ENCODE measurements at regions not wholly inside any gene's neighbourhood (a gene's known extent, or its start where the extent isn't known, plus 50 kb on each side); places are given as distances from the start of the nearest gene placed in this dataset.
"Not testable (repeated sequence)": the region's sequence is repeated elsewhere in the genome, so short reads cannot be mapped to it uniquely, and the experiment has no call there.

- in situ Hi-C loops (cut with MboI; ENCODE audit: low sequenced_read_pairs), result no loop called here
Observed at GRCh38 chr3:158026236-158026635, 80.0 kb downstream of the SHOX2 start.

DNA sequence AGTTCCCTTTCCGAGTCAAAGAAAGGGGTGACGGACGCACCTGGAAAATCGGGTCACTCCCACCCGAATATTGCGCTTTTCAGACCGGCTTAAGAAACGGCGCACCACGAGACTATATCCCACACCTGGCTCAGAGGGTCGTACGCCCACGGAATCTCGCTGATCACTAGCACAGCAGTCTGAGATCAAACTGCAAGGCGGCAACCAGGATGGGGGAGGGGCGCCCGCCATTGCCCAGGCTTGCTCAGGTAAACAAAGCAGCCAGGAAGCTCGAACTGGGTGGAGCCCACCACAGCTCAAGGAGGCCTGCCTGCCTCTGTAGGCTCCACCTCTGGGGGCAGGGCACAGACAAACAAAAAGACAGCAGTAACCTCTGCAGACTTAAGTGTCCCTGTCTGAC lies 86.3 kb downstream of the SHOX2 start:
- in situ Hi-C loops (cut with MboI; ENCODE audit: low sequenced_read_pairs), result not testable (repeated sequence)

DNA sequence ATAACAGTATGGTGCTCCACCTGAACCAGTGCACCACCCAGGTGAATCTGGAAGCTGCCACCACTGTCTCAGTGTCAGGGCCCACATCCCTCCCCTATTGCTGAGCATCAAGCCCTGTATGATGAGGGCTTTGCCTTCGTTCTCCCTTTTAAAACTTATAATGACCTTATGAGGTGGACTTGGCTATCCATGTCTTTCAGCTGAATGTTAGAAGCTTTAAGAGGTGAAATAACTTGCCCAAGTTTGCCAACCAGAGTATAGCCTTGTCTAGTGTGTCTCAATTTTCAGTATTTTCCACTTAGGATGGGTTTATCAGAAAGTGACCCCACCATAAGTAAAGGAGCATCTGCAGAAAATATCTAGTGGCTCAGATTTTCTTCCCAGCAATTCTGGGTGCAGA lies 87.8 kb downstream of the SHOX2 start:
- in situ Hi-C loops (cut with MboI; ENCODE audit: low sequenced_read_pairs), result no loop called here

DNA sequence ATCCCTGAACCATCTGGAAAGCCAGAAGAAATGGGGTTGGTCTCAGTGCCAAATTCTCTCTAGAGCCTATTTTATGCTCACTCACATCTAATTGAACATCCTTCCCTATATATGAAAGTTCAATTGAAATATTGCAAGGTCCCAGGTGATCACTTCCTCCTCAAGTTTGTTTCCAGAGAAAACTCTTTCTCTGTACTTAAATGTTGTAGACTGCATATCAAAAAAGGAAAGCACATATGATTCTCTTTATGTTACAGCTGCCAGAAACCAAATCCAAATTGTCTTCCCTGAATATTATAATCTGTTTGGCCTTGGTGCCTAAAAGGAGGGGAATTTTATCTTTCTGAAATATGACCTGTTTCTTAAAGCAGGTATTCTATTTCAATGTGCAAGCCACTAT lies 93.3 kb downstream of the SHOX2 start:
- in situ Hi-C loops (cut with MboI; ENCODE audit: low sequenced_read_pairs), result no loop called here

DNA sequence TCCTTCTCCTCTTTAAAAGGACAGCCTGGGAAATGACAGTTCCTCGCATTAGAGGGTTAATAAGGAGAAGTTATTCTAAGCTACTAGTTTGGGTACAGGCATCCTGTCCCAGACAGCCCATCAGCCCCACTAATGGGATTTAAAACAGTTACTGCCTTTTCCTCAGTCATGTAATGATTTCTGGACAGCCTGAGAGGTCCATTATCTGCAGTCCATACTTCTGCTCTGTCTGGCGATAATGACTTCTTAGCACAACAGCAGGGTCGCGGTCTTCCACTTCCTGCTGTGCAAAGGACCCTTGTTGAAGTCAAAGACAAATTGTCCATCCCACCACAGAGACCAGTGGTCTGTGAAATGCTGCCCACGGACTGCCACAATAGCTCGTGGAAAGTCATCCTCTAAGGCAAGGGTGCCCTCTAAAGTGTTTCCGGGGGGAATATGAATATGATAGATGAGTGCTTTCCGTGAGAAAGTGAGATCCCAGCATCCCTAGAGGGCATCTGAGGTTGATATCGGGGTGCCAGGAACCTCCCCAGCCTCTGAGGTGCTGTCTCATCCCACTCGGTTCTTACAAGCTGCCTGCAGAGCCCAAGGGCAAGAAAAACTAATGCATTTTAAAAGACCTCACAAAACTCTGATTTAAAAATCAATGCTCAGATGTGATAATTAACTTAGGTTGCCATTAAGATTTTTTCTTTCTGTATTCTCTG lies 100.7 kb downstream of the SHOX2 start:
- in situ Hi-C loops (cut with MboI; ENCODE audit: low sequenced_read_pairs), result no loop called here

DNA sequence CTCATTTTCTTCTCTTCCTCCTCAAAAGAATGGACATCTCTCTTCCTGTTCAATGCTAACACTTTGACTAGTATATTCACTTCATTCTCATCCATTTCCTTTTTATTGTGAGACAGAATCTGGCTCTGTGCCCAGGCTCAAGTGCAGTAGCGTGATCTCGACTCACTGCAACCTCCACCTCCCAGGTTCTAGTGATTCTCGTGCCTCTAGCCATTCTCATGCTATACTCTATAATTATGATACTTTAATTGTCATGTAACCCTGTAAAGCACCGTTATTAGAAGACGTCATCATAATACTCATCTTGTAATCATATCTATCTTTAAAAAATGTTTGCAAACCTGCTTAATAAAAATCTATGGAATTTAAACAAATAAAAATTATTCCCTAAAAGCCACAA lies 107.0 kb downstream of the SHOX2 start:
- in situ Hi-C loops (cut with MboI; ENCODE audit: low sequenced_read_pairs), result no loop called here

DNA sequence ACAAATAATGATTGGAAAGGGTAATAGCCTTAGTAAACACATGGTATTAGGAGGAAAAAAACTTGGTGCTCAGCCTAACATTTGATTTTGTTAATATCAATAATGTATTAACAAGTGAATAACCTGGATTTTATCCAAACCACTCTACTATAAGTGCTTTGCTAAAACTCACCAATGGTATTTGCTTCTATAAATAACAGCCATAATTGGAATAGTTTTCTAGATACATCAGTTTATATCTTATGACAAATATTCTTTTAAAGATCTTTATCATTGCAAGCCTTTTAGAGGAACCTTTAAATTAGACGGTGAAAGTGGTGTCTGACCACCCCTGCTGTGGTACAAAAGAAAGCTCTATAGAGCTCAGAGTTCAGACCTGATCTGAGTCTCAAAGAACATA lies 123.9 kb downstream of the SHOX2 start:
- in situ Hi-C loops (cut with MboI; ENCODE audit: low sequenced_read_pairs), result no loop called here

- in situ Hi-C loops (cut with MboI; ENCODE audit: low sequenced_read_pairs), result no loop called here
Observed at GRCh38 chr3:157981819-157982218, 124.4 kb downstream of the SHOX2 start.

- in situ Hi-C loops (cut with MboI; ENCODE audit: low sequenced_read_pairs), result no loop called here
Observed at GRCh38 chr3:157979022-157979421, 127.2 kb downstream of the SHOX2 start.

DNA sequence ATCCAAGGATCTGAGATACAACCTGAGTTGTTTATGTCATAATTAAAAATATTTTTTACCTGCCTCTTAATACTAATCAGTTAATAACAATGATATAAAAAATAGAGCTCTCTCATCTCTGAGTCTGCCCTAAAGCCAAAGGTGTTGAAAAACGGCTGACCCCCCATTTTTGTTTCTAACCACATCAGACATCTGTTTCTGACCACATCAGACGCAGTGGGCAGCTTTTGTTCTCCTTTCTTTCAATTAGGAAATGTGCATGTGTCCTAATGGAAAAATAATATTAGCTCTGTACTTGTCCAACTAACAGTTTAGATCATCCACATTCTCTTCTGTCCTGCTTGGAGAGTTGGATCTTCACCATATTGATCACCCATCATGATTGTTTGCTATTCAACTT lies 144.6 kb downstream of the SHOX2 start:
- in situ Hi-C loops (cut with MboI; ENCODE audit: low sequenced_read_pairs), result no loop called here

DNA sequence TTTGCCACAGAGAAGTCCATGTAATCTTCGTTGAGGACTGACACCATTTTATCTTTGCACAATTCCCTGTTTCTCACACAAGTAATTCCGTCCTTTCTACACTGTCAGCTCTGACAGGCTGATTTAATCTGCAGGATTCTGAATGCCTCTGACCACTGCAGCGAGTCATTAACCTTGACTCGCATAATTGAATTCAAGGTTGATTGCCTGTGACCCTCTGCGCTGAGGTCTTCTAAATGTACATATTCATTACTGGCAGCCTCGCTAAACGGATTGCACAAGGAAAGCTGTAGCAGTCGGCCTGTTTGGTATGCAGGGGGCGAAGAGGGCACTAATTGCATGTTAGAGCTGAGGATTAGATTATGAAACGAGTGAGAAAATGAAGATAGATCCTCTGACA lies 147.8 kb downstream of the SHOX2 start:
- in situ Hi-C loops (cut with MboI; ENCODE audit: low sequenced_read_pairs), result no loop called here

DNA sequence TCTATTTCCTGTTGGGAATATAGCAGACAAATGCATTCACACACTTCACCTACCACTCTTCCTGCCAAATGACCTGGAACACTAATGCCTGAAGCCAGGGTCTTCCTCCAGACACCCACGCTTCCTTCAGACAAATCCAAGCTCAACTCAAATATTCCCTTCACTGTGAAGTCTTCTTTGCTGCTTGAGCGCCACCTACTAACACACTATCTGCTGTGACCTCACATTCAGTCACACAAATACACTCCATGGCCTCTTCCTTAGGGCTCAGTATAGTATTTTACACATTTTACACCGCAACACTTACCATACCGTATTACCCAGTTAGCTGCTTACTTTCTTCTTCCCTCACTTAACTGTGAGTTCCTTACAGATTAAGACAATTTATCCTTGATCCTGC lies 149.4 kb downstream of the SHOX2 start:
- in situ Hi-C loops (cut with MboI; ENCODE audit: low sequenced_read_pairs), result no loop called here

DNA sequence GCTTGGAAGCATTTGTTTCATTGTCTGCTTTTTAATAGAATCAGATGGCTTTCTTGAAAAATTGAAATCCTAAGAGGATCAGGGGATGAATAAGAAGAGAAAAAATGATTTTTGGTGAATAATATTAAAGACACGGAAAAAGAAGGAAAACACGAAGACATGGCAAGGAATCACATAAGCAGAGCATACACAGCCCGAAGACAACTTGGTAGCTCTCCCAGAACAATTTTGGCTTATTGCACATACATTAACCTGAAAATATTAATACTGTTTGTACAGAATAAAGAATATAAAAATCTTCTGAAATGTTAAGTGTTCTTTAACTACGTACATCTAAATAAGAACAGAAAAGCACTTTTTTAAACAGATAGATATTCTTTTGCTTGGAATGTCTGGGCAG lies 150.0 kb downstream of the SHOX2 start:
- in situ Hi-C loops (cut with MboI; ENCODE audit: low sequenced_read_pairs), result no loop called here

- in situ Hi-C loops (cut with MboI; ENCODE audit: low sequenced_read_pairs), result no loop called here
Observed at GRCh38 chr3:157953565-157953964, 152.7 kb downstream of the SHOX2 start.

DNA sequence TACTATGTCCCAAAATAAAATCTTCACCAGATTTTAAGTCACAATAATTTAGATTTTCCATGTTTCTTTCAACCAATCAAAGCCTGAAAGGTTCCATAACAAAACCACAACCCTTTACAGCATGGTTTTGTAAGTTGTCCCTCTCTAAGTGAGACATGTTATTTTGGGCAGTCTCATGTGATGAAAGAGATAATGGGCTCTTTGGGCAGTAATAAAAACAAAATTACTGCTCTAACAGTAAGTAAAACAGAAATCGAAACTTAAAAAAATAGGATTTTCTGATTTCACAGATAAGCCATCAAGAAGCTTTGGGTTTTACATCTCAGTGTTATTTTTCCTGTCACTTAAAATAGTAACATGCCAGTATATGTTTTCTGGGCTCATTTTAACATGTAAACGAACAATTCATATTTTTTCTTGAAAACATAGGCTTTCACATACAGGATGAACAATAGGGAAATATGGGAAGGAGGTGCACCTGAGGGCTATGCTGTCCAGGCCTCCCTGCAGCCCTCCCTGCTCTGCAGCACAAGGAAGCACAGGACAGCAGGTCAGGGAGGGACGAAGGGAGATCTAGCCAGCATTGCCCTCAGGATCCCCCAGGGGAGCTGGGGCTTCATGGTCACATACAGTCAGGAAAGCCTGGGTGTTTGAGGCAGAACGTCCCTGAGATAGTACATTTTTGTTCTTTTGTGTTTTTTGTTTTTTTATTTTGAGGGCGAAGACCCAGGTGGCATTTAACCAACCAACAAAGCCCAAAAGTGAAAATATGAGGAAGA lies 157.4 kb downstream of the SHOX2 start:
- in situ Hi-C loops (cut with MboI; ENCODE audit: low sequenced_read_pairs), result no loop called here

GRCh38 chr3:157939166-157939565 lies 167.1 kb downstream of the SHOX2 start:
- in situ Hi-C loops (cut with MboI; ENCODE audit: low sequenced_read_pairs), result no loop called here

DNA sequence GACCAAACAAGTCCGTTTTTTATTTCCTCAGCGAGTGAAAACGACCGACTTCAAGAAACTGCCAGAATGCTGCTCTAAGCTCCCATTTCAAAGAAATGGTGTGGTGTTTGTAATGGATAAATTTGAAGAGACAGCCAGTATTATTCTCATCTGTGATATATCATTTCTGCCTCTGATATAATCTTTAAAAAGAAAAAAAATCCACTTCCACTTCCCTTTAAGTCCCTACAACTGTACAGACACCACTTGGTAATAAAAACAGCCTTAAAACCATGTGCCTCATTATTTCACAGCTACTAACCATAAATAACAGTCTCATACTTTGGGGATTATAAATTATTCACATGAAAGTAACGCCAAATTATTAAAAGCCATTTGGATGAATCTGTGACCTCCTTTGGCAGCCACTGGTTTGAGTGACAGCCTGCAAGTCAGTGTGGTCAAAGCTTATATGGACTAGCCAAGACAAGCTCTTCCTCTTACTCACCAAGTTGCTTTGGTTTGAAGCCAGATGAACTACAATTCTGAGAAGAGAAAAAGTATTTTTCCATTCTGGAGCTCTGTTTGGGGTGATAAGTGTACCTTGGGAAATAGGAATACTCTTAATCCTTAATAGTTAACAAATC lies 168.0 kb downstream of the SHOX2 start:
- in situ Hi-C loops (cut with MboI; ENCODE audit: low sequenced_read_pairs), result no loop called here

- in situ Hi-C loops (cut with MboI; ENCODE audit: low sequenced_read_pairs), result no loop called here
Observed at GRCh38 chr3:157931517-157931916, 174.7 kb downstream of the SHOX2 start.

DNA sequence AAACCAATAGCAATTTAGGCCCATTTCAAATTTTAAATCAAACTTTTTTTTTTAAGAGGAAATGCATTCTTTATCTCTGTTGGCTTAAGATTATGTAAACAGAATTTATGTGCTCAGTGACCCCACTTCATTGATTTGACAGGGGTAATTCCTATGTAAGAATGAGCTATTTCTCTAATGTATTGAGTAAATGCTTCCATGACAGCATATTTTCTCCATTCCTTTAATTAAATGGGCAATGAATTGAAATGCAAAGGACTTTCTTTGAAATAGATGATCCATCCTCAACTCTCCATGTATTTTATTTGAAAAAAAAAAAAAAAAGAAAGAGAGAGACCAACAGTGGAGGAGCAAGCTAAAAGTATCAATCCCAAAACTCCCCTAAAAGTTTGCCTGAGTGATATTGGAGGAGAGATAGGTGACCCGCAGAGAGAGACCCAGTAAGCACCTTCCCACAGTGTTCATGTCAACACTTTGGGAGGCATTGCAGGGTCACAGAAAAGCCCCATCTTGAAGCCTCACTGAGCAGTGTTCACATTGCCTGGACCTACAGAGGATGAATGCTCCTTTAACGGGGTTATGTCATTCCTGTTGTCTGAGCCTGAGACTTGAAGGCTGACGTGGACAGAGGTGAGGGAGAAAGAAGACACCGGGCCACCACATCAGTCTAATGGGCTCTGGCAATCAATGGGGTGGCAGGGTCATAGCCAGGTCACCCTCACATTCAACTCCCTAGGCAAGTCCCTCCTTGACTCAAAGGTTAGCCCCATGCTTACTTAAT lies 176.0 kb downstream of the SHOX2 start:
- in situ Hi-C loops (cut with MboI; ENCODE audit: low sequenced_read_pairs), result no loop called here

GRCh38 chr3:157926822-157927221 lies 179.4 kb downstream of the SHOX2 start:
- in situ Hi-C loops (cut with MboI; ENCODE audit: low sequenced_read_pairs), result no loop called here

DNA sequence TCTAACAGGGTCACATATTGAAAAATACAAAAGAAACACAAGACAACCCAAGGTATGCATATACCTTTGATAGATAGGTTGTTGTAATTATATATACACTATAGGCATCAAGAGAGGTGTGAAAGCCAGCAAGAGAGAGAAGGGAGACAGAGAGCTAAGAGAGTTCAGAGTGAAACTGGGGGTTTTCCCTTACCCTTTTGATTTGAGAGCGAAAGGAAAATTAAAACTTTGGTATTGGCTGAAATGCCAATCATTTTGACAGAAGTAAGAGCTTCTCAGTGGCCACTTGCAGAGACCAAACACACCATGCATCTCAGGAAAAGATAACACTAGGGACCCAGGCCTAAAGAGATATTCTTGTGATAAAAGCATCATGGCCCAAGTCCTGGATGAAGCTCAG lies 183.6 kb downstream of the SHOX2 start:
- in situ Hi-C loops (cut with MboI; ENCODE audit: low sequenced_read_pairs), result no loop called here
